GM10248 (cell line): ENCODE measurements at regions not wholly inside any gene's neighbourhood (a gene's known extent, or its start where the extent isn't known, plus 50 kb on each side); places are given as distances from the start of the nearest gene placed in this dataset.

Experiments
- CTCF ChIA-PET: fragments of 300-600 bp; sonication (Branson Sonifier 250); formaldehyde crosslinking; extraction: SDS; loops from one replicate; lab custom pipeline; 2021; ENCODE audit warnings: antibody characterized with exemption; lab: Yijun Ruan, JAX
- POLR2A ChIA-PET: fragments of 350-650 bp; sonication (Branson Sonifier 250); formaldehyde crosslinking; extraction: SDS; loops from one replicate; lab custom pipeline; 2020; ENCODE audit warnings: antibody characterized with exemption; lab: Yijun Ruan, JAX
- DNase-seq: peaks from one replicate; pipeline ENCODE4 v3.0.0; 2012; ENCODE audit errors: extremely low spot score
- CTCF ChIP-seq: IDR thresholded peaks from 2 replicates; pipeline ENCODE4 v1.5.1; 2012; ENCODE audit warnings: mild to moderate bottlenecking, low read depth; ENCODE audit errors: extremely low read depth, missing control alignments, control extremely low read depth

GRCh38 chr22:49507607-49508292 is 319.9 kb downstream of the BRD1 start:
- CTCF ChIA-PET = no interaction called here
- no peak for TF ChIP-seq CTCF
- no peak for DNase-seq

GRCh38 chr22:49506010-49506400 is 321.7 kb downstream of the BRD1 start:
- DNase-seq = no peak
- CTCF ChIA-PET = interaction anchor here (1.1 kb wide), 1 partner anchor 17 kb away, joined by 3 read pairs; no protein-coding TSS in a partner anchor
- POLR2A ChIA-PET = no interaction called here
- no peak for TF ChIP-seq CTCF

More at GRCh38 chr22:49507607-49508292, 319.9 kb downstream of the BRD1 start:
- POLR2A ChIA-PET = no interaction called here

- ChIA-PET CTCF (interaction anchor here (1.1 kb wide), 1 partner anchor 18 kb away, joined by 3 read pairs; no protein-coding TSS in a partner anchor), POLR2A (no interaction called here)
- no peak for TF ChIP-seq CTCF
- DNase-seq = no peak
Observed at GRCh38 chr22:49505337-49506009, 322.2 kb downstream of the BRD1 start.

GRCh38 chr22:49503896-49504521 is 323.7 kb downstream of the BRD1 start:
- CTCF ChIA-PET = no interaction called here
- no peak for TF ChIP-seq CTCF
- peak; percentile 44 for DNase-seq
- POLR2A ChIA-PET = no interaction called here

GRCh38 chr22:49503321-49503720 is 324.4 kb downstream of the BRD1 start:
- no peak for TF ChIP-seq CTCF
- ChIA-PET CTCF (no interaction called here), POLR2A (no interaction called here)
- no peak for DNase-seq

- POLR2A ChIA-PET = no interaction called here
- DNase-seq = no peak
- CTCF ChIA-PET = no interaction called here
Observed at GRCh38 chr22:49502126-49502826, 325.4 kb downstream of the BRD1 start.

More at GRCh38 chr22:49502126-49502826, 325.4 kb downstream of the BRD1 start:
- no peak for TF ChIP-seq CTCF
